Fibroblast of mammary gland (primary cell): ENCODE measurements at regions not wholly inside any gene's neighbourhood (a gene's known extent, or its start where the extent isn't known, plus 50 kb on each side); places are given as distances from the start of the nearest gene placed in this dataset.

ENCODE experiments used
- DNase-seq: peaks from one replicate; pipeline ENCODE4 v3.0.0-alpha.2; 2010; ENCODE audit warnings: low read depth
- H3K4me3 ChIP-seq: 2 replicates; pipeline ENCODE4 v1.5.1; 2011; ENCODE audit warnings: low read depth, mild to moderate bottlenecking, low read length, moderate library complexity; ENCODE audit not compliant: control insufficient read depth
- CTCF ChIP-seq: conservative IDR thresholded peaks from 2 replicates; pipeline ENCODE4 v1.5.1; 2011; ENCODE audit warnings: low read depth, low read length, inconsistent platforms; ENCODE audit not compliant: control insufficient read depth, insufficient read depth

- DNase-seq = no peak
- no peak overlapping the region for H3K4me3 ChIP-seq
- no peak for TF ChIP-seq CTCF
These were observed 77.1 kb upstream of the DRD2 start for GRCh38 chr11:113552271-113552670.

GRCh38 chr11:113551645-113552044, 76.4 kb upstream of the DRD2 start:
- no peak for TF ChIP-seq CTCF
- DNase-seq = no peak
- H3K4me3 ChIP-seq = no peak overlapping the region

- DNase-seq = no peak
- TF ChIP-seq CTCF = no peak
These were observed 74.7 kb upstream of the DRD2 start for GRCh38 chr11:113549611-113550578.

GRCh38 chr11:113549061-113549460, 73.9 kb upstream of the DRD2 start:
- H3K4me3 ChIP-seq = no peak overlapping the region
- DNase-seq = no peak
- TF ChIP-seq CTCF = no peak

More at GRCh38 chr11:113549611-113550578, 74.7 kb upstream of the DRD2 start:
- no peak overlapping the region for H3K4me3 ChIP-seq

- no peak for DNase-seq
- no peak for TF ChIP-seq CTCF
These were observed 72.5 kb upstream of the DRD2 start for GRCh38 chr11:113547739-113548138.

GRCh38 chr11:113546757-113547507, 71.7 kb upstream of the DRD2 start:
- no peak for TF ChIP-seq CTCF
- no peak overlapping the region for H3K4me3 ChIP-seq
- peak; percentile 18 for DNase-seq

More at GRCh38 chr11:113547739-113548138, 72.5 kb upstream of the DRD2 start:
- H3K4me3 ChIP-seq = no peak overlapping the region
